ENCODE measurements at regions not wholly inside any gene's neighbourhood (a gene's known extent, or its start where the extent isn't known, plus 50 kb on each side); places are given as distances from the start of the nearest gene placed in this dataset.
"Not testable (repeated sequence)": the region's sequence is repeated elsewhere in the genome, so short reads cannot be mapped to it uniquely, and the experiment has no call there.

GRCh38 chr11:71705738-71706432 is 123.2 kb upstream of the KRTAP5-11 start:
- H3K9me3 Mint-ChIP-seq; DNase-seq; H3K36me3 Mint-ChIP-seq (ENCODE audit: low read depth); H3K4me1 Mint-ChIP-seq; H3K27me3 Mint-ChIP-seq; H3K4me3 Mint-ChIP-seq; POLR2A ChIA-PET; CTCF ChIA-PET; H3K27ac Mint-ChIP-seq: not testable (repeated sequence)

- DNase-seq; H3K4me1 Mint-ChIP-seq; H3K27ac Mint-ChIP-seq; POLR2A ChIA-PET; CTCF ChIA-PET; H3K36me3 Mint-ChIP-seq (ENCODE audit: low read depth); H3K9me3 Mint-ChIP-seq; H3K27me3 Mint-ChIP-seq; H3K4me3 Mint-ChIP-seq: not testable (repeated sequence)
Measured at GRCh38 chr11:71707083-71707482, 124.4 kb upstream of the KRTAP5-11 start.

GRCh38 chr11:71709541-71709940 is 123.5 kb upstream of the DEFB108B start:
- H3K4me1 Mint-ChIP-seq; H3K9me3 Mint-ChIP-seq; CTCF ChIA-PET; H3K27ac Mint-ChIP-seq; H3K27me3 Mint-ChIP-seq; DNase-seq; H3K36me3 Mint-ChIP-seq (ENCODE audit: low read depth); H3K4me3 Mint-ChIP-seq; POLR2A ChIA-PET: not testable (repeated sequence)

DNA sequence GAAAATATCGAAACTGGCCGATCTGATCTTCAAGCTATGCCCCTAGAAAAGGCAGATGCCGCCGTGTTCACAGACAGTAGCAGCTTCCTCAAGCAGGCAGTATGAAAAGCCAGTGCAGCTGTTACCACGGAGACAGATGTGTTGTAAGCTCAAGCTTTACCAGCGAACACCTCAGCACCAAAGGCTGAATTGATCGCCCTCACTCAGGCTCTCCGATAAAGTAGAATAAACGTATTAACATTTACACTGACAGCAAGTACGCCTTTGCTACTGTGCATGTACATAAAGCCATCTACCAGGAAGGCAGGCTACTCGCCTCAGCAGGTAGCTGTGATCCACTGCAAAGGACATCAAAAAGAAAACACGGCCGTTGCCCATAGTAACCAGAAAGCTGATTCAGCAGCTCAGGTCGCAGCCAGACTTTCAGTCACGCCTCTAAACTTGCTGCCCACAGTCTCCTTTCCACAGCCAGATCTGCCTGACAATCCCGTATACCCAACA is 122.8 kb upstream of the DEFB108B start:
- H3K27ac Mint-ChIP-seq; H3K9me3 Mint-ChIP-seq; POLR2A ChIA-PET; H3K36me3 Mint-ChIP-seq (ENCODE audit: low read depth); H3K4me1 Mint-ChIP-seq; H3K27me3 Mint-ChIP-seq; H3K4me3 Mint-ChIP-seq: not testable (repeated sequence)
- CTCF ChIA-PET: interaction anchor here (1.0 kb wide), 1 partner anchor 70 kb away, joined by 3 read pairs; no protein-coding TSS in a partner anchor
- peak; percentile 64 for DNase-seq

GRCh38 chr11:71710701-71711385 is 122.2 kb upstream of the DEFB108B start:
- H3K27me3 Mint-ChIP-seq; H3K4me3 Mint-ChIP-seq; DNase-seq; H3K27ac Mint-ChIP-seq; H3K4me1 Mint-ChIP-seq; POLR2A ChIA-PET; H3K36me3 Mint-ChIP-seq (ENCODE audit: low read depth); H3K9me3 Mint-ChIP-seq: not testable (repeated sequence)
- CTCF ChIA-PET: interaction anchor here (1.0 kb wide), 1 partner anchor 71 kb away, joined by 3 read pairs; no protein-coding TSS in a partner anchor

GRCh38 chr11:71712350-71712749 is 120.7 kb upstream of the DEFB108B start:
- H3K36me3 Mint-ChIP-seq (ENCODE audit: low read depth); POLR2A ChIA-PET; H3K9me3 Mint-ChIP-seq; H3K4me3 Mint-ChIP-seq; H3K27ac Mint-ChIP-seq; CTCF ChIA-PET; H3K27me3 Mint-ChIP-seq; H3K4me1 Mint-ChIP-seq; DNase-seq: not testable (repeated sequence)

DNA sequence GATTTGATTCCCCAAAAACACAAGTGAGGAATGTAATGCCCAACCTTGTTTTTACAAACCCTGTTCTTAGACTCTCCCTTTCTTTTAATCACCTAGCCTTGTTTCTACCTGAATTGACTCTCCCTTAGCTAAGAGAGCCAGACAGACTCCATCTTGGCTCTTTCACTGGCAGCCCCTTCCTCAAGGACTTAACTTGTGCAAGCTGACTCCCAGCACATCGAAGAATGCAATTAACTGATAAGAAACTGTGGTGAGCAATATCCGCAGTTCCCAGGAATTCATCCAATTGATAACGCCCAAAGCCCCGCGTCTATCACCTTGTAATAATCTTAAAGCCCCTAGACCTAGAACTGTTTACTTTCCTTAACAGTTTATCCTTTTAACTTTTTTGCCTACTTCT is 120.2 kb upstream of the DEFB108B start:
- H3K27me3 Mint-ChIP-seq; H3K4me1 Mint-ChIP-seq; DNase-seq; H3K27ac Mint-ChIP-seq; H3K9me3 Mint-ChIP-seq; H3K4me3 Mint-ChIP-seq; H3K36me3 Mint-ChIP-seq (ENCODE audit: low read depth); POLR2A ChIA-PET; CTCF ChIA-PET: not testable (repeated sequence)

DNA sequence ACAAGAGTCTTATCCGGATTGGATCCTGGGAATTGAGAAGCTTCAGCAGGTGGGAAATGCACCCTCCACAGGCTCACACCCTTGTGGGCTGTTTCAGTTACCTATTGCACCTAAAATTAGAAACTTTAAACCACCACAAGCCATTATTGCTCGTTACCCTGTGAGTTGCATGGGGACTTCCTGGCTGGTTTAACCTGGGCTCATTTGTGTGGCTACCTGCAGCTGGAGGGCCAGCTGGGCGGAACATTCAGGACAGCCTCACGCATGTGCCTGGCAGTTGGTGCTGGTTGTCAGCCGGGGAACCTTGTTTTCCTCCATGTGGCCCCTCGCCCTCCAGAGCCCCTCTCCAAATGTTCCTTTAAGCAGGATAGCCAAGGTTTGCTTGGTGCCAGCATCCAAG is 118.5 kb upstream of the DEFB108B start:
- CTCF ChIA-PET; H3K36me3 Mint-ChIP-seq (ENCODE audit: low read depth); H3K4me1 Mint-ChIP-seq; POLR2A ChIA-PET; H3K9me3 Mint-ChIP-seq; H3K4me3 Mint-ChIP-seq; H3K27ac Mint-ChIP-seq; DNase-seq: not testable (repeated sequence)
- H3K27me3 Mint-ChIP-seq: peaks cover 11% of the 10 kb centered on the region

- peaks cover 21% of the 10 kb centered on the region for H3K27me3 Mint-ChIP-seq
- POLR2A ChIA-PET; H3K4me1 Mint-ChIP-seq; DNase-seq; H3K27ac Mint-ChIP-seq; H3K4me3 Mint-ChIP-seq; H3K9me3 Mint-ChIP-seq; H3K36me3 Mint-ChIP-seq (ENCODE audit: low read depth): not testable (repeated sequence)
- CTCF ChIA-PET: interaction anchor here (0.7 kb wide), 1 partner anchor 82 kb away, joined by 3 read pairs; no protein-coding TSS in a partner anchor
Measured at GRCh38 chr11:71721840-71722239, 111.2 kb upstream of the DEFB108B start.

DNA sequence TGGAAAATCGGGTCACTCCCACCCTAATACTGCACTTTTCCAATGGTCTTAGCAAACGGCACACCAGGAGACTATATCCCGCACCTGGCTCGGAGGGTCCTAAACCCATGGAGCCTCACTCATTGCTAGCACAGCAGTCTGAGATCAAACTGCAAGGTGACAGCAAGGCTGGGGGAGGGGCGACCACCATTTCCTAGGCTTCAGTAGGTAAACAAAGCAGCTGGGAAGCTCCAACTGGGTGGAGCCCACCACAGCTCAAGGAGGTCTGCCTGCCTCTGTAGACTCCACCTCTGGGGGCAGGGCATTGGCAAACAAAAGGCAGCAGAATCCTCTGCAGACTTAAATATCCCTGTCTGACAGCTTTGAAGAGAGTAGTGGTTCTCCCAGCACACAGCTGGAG is 109.0 kb upstream of the DEFB108B start:
- H3K4me3 Mint-ChIP-seq; DNase-seq; H3K4me1 Mint-ChIP-seq; POLR2A ChIA-PET; H3K27ac Mint-ChIP-seq; CTCF ChIA-PET; H3K36me3 Mint-ChIP-seq (ENCODE audit: low read depth); H3K9me3 Mint-ChIP-seq: not testable (repeated sequence)
- peaks cover 33% of the 10 kb centered on the region for H3K27me3 Mint-ChIP-seq

DNA sequence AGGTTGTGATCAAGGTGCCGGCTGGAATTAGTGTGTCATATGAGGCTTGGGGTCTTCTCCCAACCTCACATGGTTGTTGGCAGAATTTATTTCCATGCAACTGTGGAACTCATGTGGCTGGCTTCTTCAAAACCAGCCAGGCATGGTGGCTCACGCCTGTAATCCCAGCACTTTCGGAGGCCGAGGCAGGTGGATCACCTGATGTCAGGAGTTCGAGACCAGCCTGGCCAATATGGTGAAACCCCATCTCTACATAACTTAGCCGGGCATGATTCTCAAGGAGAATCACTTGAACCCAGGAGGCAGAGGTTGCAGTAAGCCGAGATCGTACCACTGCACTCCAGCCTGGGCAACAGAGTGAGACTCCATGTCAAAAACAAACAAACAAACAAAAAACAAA is 102.3 kb upstream of the DEFB108B start:
- H3K27ac Mint-ChIP-seq; DNase-seq; CTCF ChIA-PET; POLR2A ChIA-PET; H3K9me3 Mint-ChIP-seq; H3K4me1 Mint-ChIP-seq; H3K4me3 Mint-ChIP-seq; H3K36me3 Mint-ChIP-seq (ENCODE audit: low read depth): not testable (repeated sequence)
- peaks cover 21% of the 10 kb centered on the region for H3K27me3 Mint-ChIP-seq

DNA sequence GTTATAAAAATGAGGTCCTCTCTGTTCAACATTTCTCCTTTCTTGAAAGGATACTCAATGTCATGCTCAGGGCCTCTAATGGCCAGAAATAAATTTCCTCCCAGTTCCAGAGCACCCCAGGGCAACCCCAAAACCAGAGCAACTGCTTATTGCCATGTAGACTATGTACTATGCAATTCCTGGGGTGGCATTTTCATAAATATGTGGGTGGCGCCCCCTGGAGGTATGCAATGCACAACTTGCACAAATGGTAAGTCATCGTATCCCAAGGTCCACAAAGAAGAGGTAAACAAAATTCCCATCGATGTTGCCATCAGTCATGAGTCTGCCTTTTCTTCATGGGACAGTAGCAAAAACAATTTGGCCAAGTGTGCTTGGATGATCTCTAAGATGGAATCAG is 98.6 kb upstream of the DEFB108B start:
- H3K36me3 Mint-ChIP-seq (ENCODE audit: low read depth); POLR2A ChIA-PET; H3K4me3 Mint-ChIP-seq; CTCF ChIA-PET; H3K4me1 Mint-ChIP-seq; H3K27ac Mint-ChIP-seq; H3K9me3 Mint-ChIP-seq: not testable (repeated sequence)
- peak; percentile 39 for DNase-seq
- peaks cover 15% of the 10 kb centered on the region for H3K27me3 Mint-ChIP-seq

DNA sequence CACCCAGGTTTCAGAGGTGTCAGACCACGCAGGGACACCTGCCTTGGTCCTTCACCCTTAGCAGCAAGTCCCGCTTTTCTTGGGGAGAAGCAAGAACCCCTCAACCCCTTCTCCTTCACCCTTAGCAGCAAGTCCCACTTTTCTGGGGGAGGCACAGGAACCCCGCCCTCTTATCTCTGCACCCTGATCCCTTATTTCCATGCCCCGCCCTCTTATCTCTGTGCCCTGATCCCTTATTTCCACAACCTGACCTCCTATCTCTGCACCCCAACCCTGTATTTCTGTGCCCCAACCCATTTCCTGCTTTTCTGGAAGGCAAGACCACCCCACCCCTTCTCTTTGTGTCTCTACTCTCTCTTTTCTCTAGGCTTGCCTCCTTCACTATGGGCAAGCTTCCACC is 94.7 kb upstream of the DEFB108B start:
- H3K4me3 Mint-ChIP-seq; CTCF ChIA-PET; H3K27ac Mint-ChIP-seq; H3K9me3 Mint-ChIP-seq; POLR2A ChIA-PET; H3K36me3 Mint-ChIP-seq (ENCODE audit: low read depth); DNase-seq; H3K4me1 Mint-ChIP-seq: not testable (repeated sequence)
- peaks cover 36% of the 10 kb centered on the region for H3K27me3 Mint-ChIP-seq

DNA sequence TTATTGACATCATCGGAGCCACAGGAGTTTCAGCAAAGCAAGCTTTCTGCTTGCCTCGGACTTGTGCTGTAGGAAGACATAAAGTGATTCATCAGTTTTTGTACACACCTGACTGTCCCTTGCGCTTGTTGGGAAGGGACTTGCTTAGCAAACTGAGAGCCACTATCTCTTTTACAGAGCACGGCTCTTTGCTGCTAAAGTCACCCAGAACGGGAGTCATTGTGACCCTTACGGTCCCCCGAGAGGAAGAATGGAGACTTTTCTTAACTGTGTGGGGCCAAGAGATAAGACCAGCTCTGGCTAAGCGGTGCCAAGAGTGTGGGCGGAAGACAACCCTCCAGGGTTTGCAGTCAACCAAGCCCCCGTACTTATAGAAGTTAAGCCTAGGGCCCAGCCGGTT is 89.6 kb upstream of the DEFB108B start:
- POLR2A ChIA-PET; DNase-seq; CTCF ChIA-PET; H3K9me3 Mint-ChIP-seq; H3K4me1 Mint-ChIP-seq; H3K36me3 Mint-ChIP-seq (ENCODE audit: low read depth); H3K27ac Mint-ChIP-seq; H3K4me3 Mint-ChIP-seq: not testable (repeated sequence)
- H3K27me3 Mint-ChIP-seq: peaks cover 35% of the 10 kb centered on the region

Measured in activated CD4-positive, alpha-beta memory T cell treated with anti-CD3 and anti-CD28 coated beads, Interleukin-2, amount 10 ng/mL, durations not matched to agents 7 days and 5 days (primary cell).